HEK293 (cell line): ENCODE measurements at regions not wholly inside any gene's neighbourhood (a gene's known extent, or its start where the extent isn't known, plus 50 kb on each side); places are given as distances from the start of the nearest gene placed in this dataset.

Experiments
- IKZF3 ChIP-seq: fragments of 450-650 bp; IDR thresholded peaks from 2 replicates; pipeline ENCODE4 v1.5.0; 2018; ENCODE audit warnings: missing biosample characterization, mild to moderate bottlenecking, missing genetic modification characterization, moderate library complexity
- KLF10 ChIP-seq: fragments of 450-650 bp; IDR thresholded peaks from 2 replicates; pipeline ENCODE4 v1.5.1; 2018; ENCODE audit warnings: missing biosample characterization, mild to moderate bottlenecking, missing genetic modification characterization
- SP2 ChIP-seq: fragments of 450-650 bp; formaldehyde crosslinking; IDR thresholded peaks from 2 replicates; pipeline ENCODE4 v1.5.1; 2016; ENCODE audit warnings: missing biosample characterization, missing genetic modification characterization
- SP3 ChIP-seq: fragments of 450-650 bp; formaldehyde crosslinking; IDR thresholded peaks from 2 replicates; pipeline ENCODE4 v1.5.1; 2016; ENCODE audit warnings: missing biosample characterization, missing genetic modification characterization
- SP7 ChIP-seq: fragments of 450-650 bp; formaldehyde crosslinking; IDR thresholded peaks from 2 replicates; pipeline ENCODE4 v1.5.1; 2016; ENCODE audit warnings: missing biosample characterization, missing genetic modification characterization
- TCF7L2 ChIP-seq: IDR thresholded peaks from 2 replicates; pipeline ENCODE4 v1.6.1; 2011; ENCODE audit warnings: low read depth, mild to moderate bottlenecking, inconsistent platforms, low read length, moderate library complexity, borderline replicate concordance
- ZBTB20 ChIP-seq: fragments of 450-650 bp; formaldehyde crosslinking; IDR thresholded peaks from 2 replicates; pipeline ENCODE4 v1.5.1; 2016; ENCODE audit warnings: missing biosample characterization, missing genetic modification characterization
- ZBTB7A ChIP-seq: fragments of 450-650 bp; formaldehyde crosslinking; IDR thresholded peaks from 2 replicates; pipeline ENCODE4 v1.5.1; 2016; ENCODE audit warnings: low read depth, missing biosample characterization, missing genetic modification characterization
- ZBTB8A ChIP-seq: fragments of 450-650 bp; formaldehyde crosslinking; IDR thresholded peaks from 2 replicates; pipeline ENCODE4 v1.5.1; 2016; ENCODE audit warnings: missing biosample characterization, missing genetic modification characterization
- ZIC2 ChIP-seq: fragments of 450-650 bp; formaldehyde crosslinking; IDR thresholded peaks from 2 replicates; pipeline ENCODE4 v1.5.1; 2016; ENCODE audit warnings: missing biosample characterization, missing genetic modification characterization
- ZNF121 ChIP-seq: fragments of 450-650 bp; formaldehyde crosslinking; IDR thresholded peaks from 2 replicates; pipeline ENCODE4 v1.5.1; 2016; ENCODE audit warnings: missing biosample characterization, missing genetic modification characterization
- ZNF248 ChIP-seq: fragments of 450-650 bp; formaldehyde crosslinking; IDR thresholded peaks from 2 replicates; pipeline ENCODE4 v1.5.1; 2017; ENCODE audit warnings: missing biosample characterization, missing genetic modification characterization
- ZNF394 ChIP-seq: fragments of 450-650 bp; formaldehyde crosslinking; IDR thresholded peaks from 2 replicates; pipeline ENCODE4 v1.5.1; 2016; ENCODE audit warnings: missing biosample characterization, missing genetic modification characterization, mild to moderate bottlenecking, moderate library complexity, borderline replicate concordance
- ZNF521 ChIP-seq: fragments of 450-650 bp; formaldehyde crosslinking; IDR thresholded peaks from 2 replicates; pipeline ENCODE4 v1.5.1; 2017; ENCODE audit warnings: missing biosample characterization, mild to moderate bottlenecking, missing genetic modification characterization
- ZNF629 ChIP-seq: fragments of 450-650 bp; formaldehyde crosslinking; IDR thresholded peaks from 2 replicates; pipeline ENCODE4 v1.5.1; 2017; ENCODE audit warnings: missing biosample characterization, missing genetic modification characterization
- ZNF843 ChIP-seq: fragments of 450-650 bp; formaldehyde crosslinking; IDR thresholded peaks from 2 replicates; pipeline ENCODE4 v1.5.1; 2016; ENCODE audit warnings: missing biosample characterization, missing genetic modification characterization
- ZSCAN23 ChIP-seq: fragments of 450-650 bp; formaldehyde crosslinking; IDR thresholded peaks from 2 replicates; pipeline ENCODE4 v1.5.1; 2016; ENCODE audit warnings: missing biosample characterization, missing genetic modification characterization
- ZSCAN30 ChIP-seq: fragments of 450-650 bp; IDR thresholded peaks from 2 replicates; pipeline ENCODE4 v1.5.1; 2018; ENCODE audit warnings: missing biosample characterization, mild to moderate bottlenecking, missing genetic modification characterization, moderate library complexity
- ZXDB ChIP-seq: fragments of 450-650 bp; formaldehyde crosslinking; IDR thresholded peaks from 2 replicates; pipeline ENCODE4 v1.5.1; 2016; ENCODE audit warnings: missing biosample characterization, missing genetic modification characterization
- TF ChIP-seq, protein P1 (sequence below): fragments of 450-650 bp; formaldehyde crosslinking; IDR thresholded peaks from 2 replicates; pipeline ENCODE4 v1.5.1; 2016; ENCODE audit warnings: missing biosample characterization, missing genetic modification characterization
- TF ChIP-seq, protein P2 (sequence below): fragments of 450-650 bp; formaldehyde crosslinking; IDR thresholded peaks from 2 replicates; pipeline ENCODE4 v1.5.1; 2017; ENCODE audit warnings: missing biosample characterization, missing genetic modification characterization
- TF ChIP-seq, protein P3 (sequence below): fragments of 450-650 bp; formaldehyde crosslinking; IDR thresholded peaks from 2 replicates; pipeline ENCODE4 v1.5.1; 2016; ENCODE audit warnings: missing biosample characterization, missing genetic modification characterization
- TF ChIP-seq, protein P4 (sequence below): fragments of 450-650 bp; formaldehyde crosslinking; IDR thresholded peaks from 2 replicates; pipeline ENCODE4 v1.5.1; 2016; ENCODE audit warnings: missing biosample characterization, missing genetic modification characterization, borderline replicate concordance
- TF ChIP-seq, protein P5 (sequence below): fragments of 450-650 bp; formaldehyde crosslinking; IDR thresholded peaks from 2 replicates; pipeline ENCODE4; 2016; ENCODE audit warnings: missing biosample characterization, missing genetic modification characterization
- TF ChIP-seq, protein P6 (sequence below): fragments of 450-650 bp; formaldehyde crosslinking; IDR thresholded peaks from 2 replicates; pipeline ENCODE4 v1.5.1; 2017; ENCODE audit warnings: missing biosample characterization, mild to moderate bottlenecking, missing genetic modification characterization, moderate library complexity
- TF ChIP-seq, protein P7 (sequence below): fragments of 450-650 bp; formaldehyde crosslinking; IDR thresholded peaks from 2 replicates; pipeline ENCODE4 v1.5.1; 2016; ENCODE audit warnings: missing biosample characterization, missing genetic modification characterization, borderline replicate concordance

DNA sequence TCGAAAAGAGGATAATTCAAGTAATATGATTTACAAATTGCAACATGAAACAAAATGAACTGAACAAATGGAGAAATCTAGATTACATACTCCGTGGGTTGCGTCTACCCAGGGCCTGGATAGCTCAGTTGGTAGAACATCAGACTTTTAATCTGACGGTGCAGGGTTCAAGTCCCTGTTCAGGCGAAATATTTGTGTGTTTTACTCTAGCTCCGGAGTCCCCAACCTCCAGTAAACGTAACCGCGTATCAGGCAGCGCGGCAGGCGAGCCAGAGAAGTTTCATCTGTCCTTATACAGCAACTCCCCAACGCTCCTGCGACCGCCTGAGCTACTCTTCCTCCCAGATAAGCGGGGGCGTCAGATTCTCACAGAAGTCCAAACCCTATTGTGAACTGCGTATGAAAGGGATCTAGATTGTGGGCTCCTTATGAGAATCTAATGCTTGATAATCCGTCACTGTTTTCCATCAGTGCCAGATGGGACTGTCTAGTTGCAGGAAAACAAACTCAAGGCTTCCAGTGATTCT lies 176.1 kb downstream of the TRIM27 start (continued):
- TF ChIP-seq IKZF3 (tag by site-specific recombination) (peak; percentile 81), SP2 (0 out of 2 replicates have a peak, but pooled peaks have one; percentile 18), ZNF843 (tag by site-specific recombination) (no peak), ZBTB7A (tag by site-specific recombination) (peak; percentile 74; the same call in 1 of the 2 replicates), ZXDB (tag by site-specific recombination) (peak; percentile 85), ZNF121 (peak; percentile 88; the same call in 1 of the 2 replicates), KLF10 (peak; percentile 45; the same call in 1 of the 2 replicates), SP7 (tag by site-specific recombination) (peak; percentile 86), TCF7L2 (no peak), ZBTB8A (tag by site-specific recombination) (peak; percentile 64), ZBTB20 (tag by site-specific recombination) (peak; percentile 70; the same call in 1 of the 2 replicates), ZIC2 (tag by site-specific recombination) (peak; percentile 33; the same call in 1 of the 2 replicates), ZNF394 (tag by site-specific recombination) (peak; percentile 99), ZSCAN23 (peak; percentile 77; the same call in 1 of the 2 replicates), ZNF629 (peak; percentile 77), SP3 (tag by site-specific recombination) (peak; percentile 48), ZSCAN30 (tag by site-specific recombination) (peak; percentile 80), ZNF521 (tag by site-specific recombination) (no peak), ZNF248 (tag by site-specific recombination) (no peak)
- TF ChIP-seq, protein P1, sequence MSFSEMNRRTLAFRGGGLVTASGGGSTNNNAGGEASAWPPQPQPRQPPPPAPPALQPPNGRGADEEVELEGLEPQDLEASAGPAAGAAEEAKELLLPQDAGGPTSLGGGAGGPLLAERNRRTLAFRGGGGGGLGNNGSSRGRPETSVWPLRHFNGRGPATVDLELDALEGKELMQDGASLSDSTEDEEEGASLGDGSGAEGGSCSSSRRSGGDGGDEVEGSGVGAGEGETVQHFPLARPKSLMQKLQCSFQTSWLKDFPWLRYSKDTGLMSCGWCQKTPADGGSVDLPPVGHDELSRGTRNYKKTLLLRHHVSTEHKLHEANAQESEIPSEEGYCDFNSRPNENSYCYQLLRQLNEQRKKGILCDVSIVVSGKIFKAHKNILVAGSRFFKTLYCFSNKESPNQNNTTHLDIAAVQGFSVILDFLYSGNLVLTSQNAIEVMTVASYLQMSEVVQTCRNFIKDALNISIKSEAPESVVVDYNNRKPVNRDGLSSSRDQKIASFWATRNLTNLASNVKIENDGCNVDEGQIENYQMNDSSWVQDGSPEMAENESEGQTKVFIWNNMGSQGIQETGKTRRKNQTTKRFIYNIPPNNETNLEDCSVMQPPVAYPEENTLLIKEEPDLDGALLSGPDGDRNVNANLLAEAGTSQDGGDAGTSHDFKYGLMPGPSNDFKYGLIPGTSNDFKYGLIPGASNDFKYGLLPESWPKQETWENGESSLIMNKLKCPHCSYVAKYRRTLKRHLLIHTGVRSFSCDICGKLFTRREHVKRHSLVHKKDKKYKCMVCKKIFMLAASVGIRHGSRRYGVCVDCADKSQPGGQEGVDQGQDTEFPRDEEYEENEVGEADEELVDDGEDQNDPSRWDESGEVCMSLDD: peak; percentile 70
- TF ChIP-seq, protein P2, sequence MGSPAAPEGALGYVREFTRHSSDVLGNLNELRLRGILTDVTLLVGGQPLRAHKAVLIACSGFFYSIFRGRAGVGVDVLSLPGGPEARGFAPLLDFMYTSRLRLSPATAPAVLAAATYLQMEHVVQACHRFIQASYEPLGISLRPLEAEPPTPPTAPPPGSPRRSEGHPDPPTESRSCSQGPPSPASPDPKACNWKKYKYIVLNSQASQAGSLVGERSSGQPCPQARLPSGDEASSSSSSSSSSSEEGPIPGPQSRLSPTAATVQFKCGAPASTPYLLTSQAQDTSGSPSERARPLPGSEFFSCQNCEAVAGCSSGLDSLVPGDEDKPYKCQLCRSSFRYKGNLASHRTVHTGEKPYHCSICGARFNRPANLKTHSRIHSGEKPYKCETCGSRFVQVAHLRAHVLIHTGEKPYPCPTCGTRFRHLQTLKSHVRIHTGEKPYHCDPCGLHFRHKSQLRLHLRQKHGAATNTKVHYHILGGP: no peak
- TF ChIP-seq, protein P3, sequence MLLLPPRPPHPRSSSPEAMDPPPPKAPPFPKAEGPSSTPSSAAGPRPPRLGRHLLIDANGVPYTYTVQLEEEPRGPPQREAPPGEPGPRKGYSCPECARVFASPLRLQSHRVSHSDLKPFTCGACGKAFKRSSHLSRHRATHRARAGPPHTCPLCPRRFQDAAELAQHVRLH: peak; percentile 96
- TF ChIP-seq, protein P4, sequence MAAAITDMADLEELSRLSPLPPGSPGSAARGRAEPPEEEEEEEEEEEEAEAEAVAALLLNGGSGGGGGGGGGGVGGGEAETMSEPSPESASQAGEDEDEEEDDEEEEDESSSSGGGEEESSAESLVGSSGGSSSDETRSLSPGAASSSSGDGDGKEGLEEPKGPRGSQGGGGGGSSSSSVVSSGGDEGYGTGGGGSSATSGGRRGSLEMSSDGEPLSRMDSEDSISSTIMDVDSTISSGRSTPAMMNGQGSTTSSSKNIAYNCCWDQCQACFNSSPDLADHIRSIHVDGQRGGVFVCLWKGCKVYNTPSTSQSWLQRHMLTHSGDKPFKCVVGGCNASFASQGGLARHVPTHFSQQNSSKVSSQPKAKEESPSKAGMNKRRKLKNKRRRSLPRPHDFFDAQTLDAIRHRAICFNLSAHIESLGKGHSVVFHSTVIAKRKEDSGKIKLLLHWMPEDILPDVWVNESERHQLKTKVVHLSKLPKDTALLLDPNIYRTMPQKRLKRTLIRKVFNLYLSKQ (tag by site-specific recombination): no peak
- TF ChIP-seq, protein P5, sequence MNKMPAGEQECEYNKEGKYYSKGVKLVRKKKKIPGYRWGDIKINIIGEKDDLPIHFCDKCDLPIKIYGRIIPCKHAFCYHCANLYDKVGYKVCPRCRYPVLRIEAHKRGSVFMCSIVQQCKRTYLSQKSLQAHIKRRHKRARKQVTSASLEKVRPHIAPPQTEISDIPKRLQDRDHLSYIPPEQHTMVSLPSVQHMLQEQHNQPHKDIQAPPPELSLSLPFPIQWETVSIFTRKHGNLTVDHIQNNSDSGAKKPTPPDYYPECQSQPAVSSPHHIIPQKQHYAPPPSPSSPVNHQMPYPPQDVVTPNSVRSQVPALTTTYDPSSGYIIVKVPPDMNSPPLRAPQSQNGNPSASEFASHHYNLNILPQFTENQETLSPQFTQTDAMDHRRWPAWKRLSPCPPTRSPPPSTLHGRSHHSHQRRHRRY (tag by site-specific recombination): no peak
- TF ChIP-seq, protein P6, sequence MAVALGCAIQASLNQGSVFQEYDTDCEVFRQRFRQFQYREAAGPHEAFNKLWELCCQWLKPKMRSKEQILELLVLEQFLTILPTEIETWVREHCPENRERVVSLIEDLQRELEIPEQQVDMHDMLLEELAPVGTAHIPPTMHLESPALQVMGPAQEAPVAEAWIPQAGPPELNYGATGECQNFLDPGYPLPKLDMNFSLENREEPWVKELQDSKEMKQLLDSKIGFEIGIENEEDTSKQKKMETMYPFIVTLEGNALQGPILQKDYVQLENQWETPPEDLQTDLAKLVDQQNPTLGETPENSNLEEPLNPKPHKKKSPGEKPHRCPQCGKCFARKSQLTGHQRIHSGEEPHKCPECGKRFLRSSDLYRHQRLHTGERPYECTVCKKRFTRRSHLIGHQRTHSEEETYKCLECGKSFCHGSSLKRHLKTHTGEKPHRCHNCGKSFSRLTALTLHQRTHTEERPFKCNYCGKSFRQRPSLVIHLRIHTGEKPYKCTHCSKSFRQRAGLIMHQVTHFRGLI (tag by site-specific recombination): peak; percentile 14; the same call in 1 of the 2 replicates
- TF ChIP-seq, protein P7, sequence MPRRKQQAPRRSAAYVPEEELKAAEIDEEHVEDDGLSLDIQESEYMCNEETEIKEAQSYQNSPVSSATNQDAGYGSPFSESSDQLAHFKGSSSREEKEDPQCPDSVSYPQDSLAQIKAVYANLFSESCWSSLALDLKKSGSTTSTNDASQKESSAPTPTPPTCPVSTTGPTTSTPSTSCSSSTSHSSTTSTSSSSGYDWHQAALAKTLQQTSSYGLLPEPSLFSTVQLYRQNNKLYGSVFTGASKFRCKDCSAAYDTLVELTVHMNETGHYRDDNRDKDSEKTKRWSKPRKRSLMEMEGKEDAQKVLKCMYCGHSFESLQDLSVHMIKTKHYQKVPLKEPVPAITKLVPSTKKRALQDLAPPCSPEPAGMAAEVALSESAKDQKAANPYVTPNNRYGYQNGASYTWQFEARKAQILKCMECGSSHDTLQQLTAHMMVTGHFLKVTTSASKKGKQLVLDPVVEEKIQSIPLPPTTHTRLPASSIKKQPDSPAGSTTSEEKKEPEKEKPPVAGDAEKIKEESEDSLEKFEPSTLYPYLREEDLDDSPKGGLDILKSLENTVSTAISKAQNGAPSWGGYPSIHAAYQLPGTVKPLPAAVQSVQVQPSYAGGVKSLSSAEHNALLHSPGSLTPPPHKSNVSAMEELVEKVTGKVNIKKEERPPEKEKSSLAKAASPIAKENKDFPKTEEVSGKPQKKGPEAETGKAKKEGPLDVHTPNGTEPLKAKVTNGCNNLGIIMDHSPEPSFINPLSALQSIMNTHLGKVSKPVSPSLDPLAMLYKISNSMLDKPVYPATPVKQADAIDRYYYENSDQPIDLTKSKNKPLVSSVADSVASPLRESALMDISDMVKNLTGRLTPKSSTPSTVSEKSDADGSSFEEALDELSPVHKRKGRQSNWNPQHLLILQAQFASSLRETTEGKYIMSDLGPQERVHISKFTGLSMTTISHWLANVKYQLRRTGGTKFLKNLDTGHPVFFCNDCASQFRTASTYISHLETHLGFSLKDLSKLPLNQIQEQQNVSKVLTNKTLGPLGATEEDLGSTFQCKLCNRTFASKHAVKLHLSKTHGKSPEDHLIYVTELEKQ: peak; percentile 38; the same call in 1 of the 2 replicates
